H9 (cell line): ENCODE measurements at regions not wholly inside any gene's neighbourhood (a gene's known extent, or its start where the extent isn't known, plus 50 kb on each side); places are given as distances from the start of the nearest gene placed in this dataset.

Source experiments
- DNase-seq: peaks from one replicate; pipeline ENCODE4 v3.0.0-alpha.2; 2017
- H2AFZ ChIP-seq: one replicate; pipeline ENCODE4 v1.6.1; 2013; ENCODE audit warnings: mild to moderate bottlenecking, low read length, control low read depth, moderate library complexity
- H2AK5ac ChIP-seq: 2 replicates; pipeline ENCODE4 v1.6.1; 2013; ENCODE audit warnings: low read length, control low read depth, mixed read lengths; ENCODE audit not compliant: insufficient read length
- H2BK120ac ChIP-seq: one replicate; pipeline ENCODE4 v1.6.1; 2013; ENCODE audit warnings: low read depth, mild to moderate bottlenecking, low read length, control low read depth, inconsistent platforms; ENCODE audit not compliant: poor library complexity, severe bottlenecking
- H2BK12ac ChIP-seq: 2 replicates; pipeline ENCODE4 v1.6.1; 2013; ENCODE audit warnings: low read length, control low read depth, mixed read lengths, low read depth; ENCODE audit not compliant: insufficient read length
- H2BK15ac ChIP-seq: 2 replicates; pipeline ENCODE4 v1.6.1; 2013; ENCODE audit warnings: low read depth, low read length, control low read depth
- H2BK20ac ChIP-seq: one replicate; pipeline ENCODE4 v1.6.1; 2013; ENCODE audit warnings: low read depth, mild to moderate bottlenecking, low read length, control low read depth, inconsistent platforms; ENCODE audit not compliant: poor library complexity, severe bottlenecking
- H2BK5ac ChIP-seq: 2 replicates; pipeline ENCODE4 v1.6.1; 2013; ENCODE audit warnings: low read length, control low read depth, mixed read lengths; ENCODE audit not compliant: insufficient read length
- H3K14ac ChIP-seq: 2 replicates; pipeline ENCODE4 v1.6.1; 2013; ENCODE audit warnings: low read length, control low read depth; ENCODE audit not compliant: insufficient read depth
- H3K18ac ChIP-seq: 2 replicates; pipeline ENCODE4 v1.6.1; 2013; ENCODE audit warnings: low read depth, mild to moderate bottlenecking, mixed read lengths, low read length, control low read depth; ENCODE audit not compliant: insufficient read length
- H3K23ac ChIP-seq: 2 replicates; pipeline ENCODE4 v1.6.1; 2013; ENCODE audit warnings: low read length, control low read depth, mixed read lengths, low read depth; ENCODE audit not compliant: insufficient read length
- H3K23me2 ChIP-seq: 2 replicates; pipeline ENCODE4 v1.6.1; 2013; ENCODE audit warnings: low read depth, mild to moderate bottlenecking, mixed read lengths, low read length, control low read depth; ENCODE audit not compliant: insufficient read length, poor library complexity, severe bottlenecking
- H3K27ac ChIP-seq: 2 replicates; pipeline ENCODE4 v1.5.1; 2013; ENCODE audit warnings: low read length, control low read depth, mixed read lengths, low read depth; ENCODE audit not compliant: insufficient read length
- H3K27me3 ChIP-seq: 2 replicates; pipeline ENCODE4 v1.6.1; 2013; ENCODE audit warnings: low read length, control low read depth, inconsistent platforms; ENCODE audit not compliant: insufficient read depth
- H3K4ac ChIP-seq: 2 replicates; pipeline ENCODE4 v1.6.1; 2013; ENCODE audit warnings: low read depth, mild to moderate bottlenecking, control low read depth, inconsistent platforms, low read length, moderate library complexity
- H3K4me1 ChIP-seq: 2 replicates; pipeline ENCODE4 v1.6.1; 2013; ENCODE audit warnings: low read length, control low read depth, inconsistent platforms; ENCODE audit not compliant: insufficient read depth
- H3K4me2 ChIP-seq: 2 replicates; pipeline ENCODE4 v1.6.1; 2013; ENCODE audit warnings: low read length, control low read depth, mixed read lengths; ENCODE audit not compliant: insufficient read length, insufficient read depth
- H3K56ac ChIP-seq: 2 replicates; pipeline ENCODE4 v1.6.1; 2013; ENCODE audit warnings: low read depth, mild to moderate bottlenecking, mixed read lengths, low read length, control low read depth; ENCODE audit not compliant: insufficient read length
- H3K79me1 ChIP-seq: 2 replicates; pipeline ENCODE4 v1.6.1; 2013; ENCODE audit warnings: low read depth, mild to moderate bottlenecking, moderate library complexity, low read length, control low read depth, inconsistent platforms; ENCODE audit not compliant: insufficient read depth, poor library complexity, severe bottlenecking
- H3K79me2 ChIP-seq: 2 replicates; pipeline ENCODE4 v1.6.1; 2013; ENCODE audit warnings: low read length, control low read depth, inconsistent platforms; ENCODE audit not compliant: insufficient read depth
- H3K9ac ChIP-seq: 2 replicates; pipeline ENCODE4 v1.6.1; 2013; ENCODE audit warnings: low read length, control low read depth, mixed read lengths; ENCODE audit not compliant: insufficient read length; ENCODE audit errors: extremely low read depth
- H3K9me3 ChIP-seq: one replicate; pipeline ENCODE4 v1.6.1; 2013; ENCODE audit warnings: low read depth, low read length, inconsistent platforms; ENCODE audit not compliant: control insufficient read depth
- H3T11ph ChIP-seq: one replicate; pipeline ENCODE4 v1.6.1; 2013; ENCODE audit warnings: mild to moderate bottlenecking, low read length, control low read depth, inconsistent platforms
- H4K20me1 ChIP-seq: one replicate; pipeline ENCODE4 v1.6.1; 2013; ENCODE audit not compliant: control insufficient read depth, insufficient read length, insufficient read depth
- H4K5ac ChIP-seq: 2 replicates; pipeline ENCODE4 v1.6.1; 2013; ENCODE audit warnings: low read depth, mild to moderate bottlenecking, mixed read lengths, low read length, control low read depth; ENCODE audit not compliant: insufficient read length
- H4K8ac ChIP-seq: replicated peaks from 2 replicates; pipeline ENCODE4 v1.6.1; 2013; ENCODE audit warnings: low read length, control low read depth, mixed read lengths, low read depth; ENCODE audit not compliant: insufficient read length
- H4K91ac ChIP-seq: 2 replicates; pipeline ENCODE4 v1.6.1; 2013; ENCODE audit warnings: low read depth, mild to moderate bottlenecking, moderate library complexity, mixed read lengths, low read length, control low read depth; ENCODE audit not compliant: insufficient read length
- H3K27ac Mint-ChIP-seq, 3 experiments: 2 replicates in 2 of 3; 3 replicates in 1 of 3; pipeline ENCODE4 v1.8.0; 2020 to 2021; ENCODE audit warnings: mixed read lengths in 3 of 3, mild to moderate bottlenecking in 1 of 3, moderate library complexity in 1 of 3
- H3K27me3 Mint-ChIP-seq: 2 replicates; pipeline ENCODE4 v1.8.0; 2021; ENCODE audit warnings: low read depth, mild to moderate bottlenecking, moderate library complexity, mixed read lengths
- H3K36me3 Mint-ChIP-seq, 3 experiments: 2 replicates in 2 of 3; 3 replicates in 1 of 3; pipeline ENCODE4 v1.8.0; 2020 to 2021; ENCODE audit warnings: low read depth in 3 of 3, mixed read lengths in 3 of 3; ENCODE audit not compliant: insufficient read depth in 1 of 3
- H3K4me1 Mint-ChIP-seq, 2 experiments: 2 replicates each; pipeline ENCODE4 v1.8.0; 2020; ENCODE audit warnings: mixed read lengths in 2 of 2
- H3K4me3 Mint-ChIP-seq, 2 experiments: 2 replicates in 1 of 2; 3 replicates in 1 of 2; pipeline ENCODE4 v1.8.0; 2020 to 2021; ENCODE audit warnings: mild to moderate bottlenecking in 2 of 2, mixed read lengths in 2 of 2, moderate library complexity in 1 of 2
- H3K9me3 Mint-ChIP-seq, 2 experiments: 2 replicates in 1 of 2; 3 replicates in 1 of 2; pipeline ENCODE4 v1.8.0; 2020; ENCODE audit warnings: mild to moderate bottlenecking in 2 of 2, mixed read lengths in 2 of 2, moderate library complexity in 1 of 2
- CTCF ChIP-seq: fragments of 200-600 bp; sonication (generic); conservative IDR thresholded peaks from 3 replicates; pipeline ENCODE4 v1.8.0; 2021; ENCODE audit warnings: antibody characterized with exemption, mild to moderate bottlenecking
- WGBS: extraction: QIAGEN DNeasy Blood & Tissue Kit; methylation state at CpG from one replicate; pipeline ENCODE4 v1.1.7; 2013; ENCODE audit warnings: missing lambda C conversion rate, low lambda C conversion rate, mixed read lengths; ENCODE audit not compliant: insufficient read length; ENCODE audit errors: extremely low coverage; 5-methylcytosine and 5-hydroxymethylcytosine counted together

GRCh38 chr10:61600399-61600798, 62.3 kb upstream of the CABCOCO1 start:
- H2BK5ac ChIP-seq, result no peak overlapping the region
- H3K79me1 ChIP-seq, result no peaks in the 10 kb centered on the region
- no peak overlapping the region for H3T11ph ChIP-seq
- H2BK15ac ChIP-seq, result no peak overlapping the region
- H3K27ac ChIP-seq, result no peak overlapping the region
- H2AFZ ChIP-seq, result no peak overlapping the region
- Mint-ChIP-seq H3K9me3 (no peaks in the 10 kb centered on the region), H3K27ac (no peak overlapping the region), H3K4me1 (peaks cover 13 to 15% of the 10 kb centered on the region in 2 experiments), H3K4me3 (no peak overlapping the region), H3K27me3 (no peaks in the 10 kb centered on the region), H3K36me3 (no peaks in the 10 kb centered on the region)
- no peak overlapping the region for H4K91ac ChIP-seq
- no peaks in the 10 kb centered on the region for H3K27me3 ChIP-seq
- H2BK120ac ChIP-seq, result no peak overlapping the region
- H3K23me2 ChIP-seq, result no peaks in the 10 kb centered on the region
- WGBS, result no CpG with 5 or more reads among the region's 1 CpG
- no peak overlapping the region for H4K5ac ChIP-seq
- H4K20me1 ChIP-seq, result no peaks in the 10 kb centered on the region
- no peak overlapping the region for H3K23ac ChIP-seq
- no peak overlapping the region for H3K9ac ChIP-seq
- H4K8ac ChIP-seq, result no peak overlapping the region
- no peak for TF ChIP-seq CTCF
- H3K9me3 ChIP-seq, result no peaks in the 10 kb centered on the region
- no peak for DNase-seq
- H3K56ac ChIP-seq, result no peak overlapping the region
- no peak overlapping the region for H2BK20ac ChIP-seq
- no peak overlapping the region for H3K4me2 ChIP-seq
- H2BK12ac ChIP-seq, result no peak overlapping the region
- no peak overlapping the region for H3K14ac ChIP-seq
- no peaks in the 10 kb centered on the region for H3K4me1 ChIP-seq
- no peaks in the 10 kb centered on the region for H3K79me2 ChIP-seq
- H3K18ac ChIP-seq, result no peak overlapping the region
- no peak overlapping the region for H3K4ac ChIP-seq
- no peak overlapping the region for H2AK5ac ChIP-seq
